Keratinocyte (primary cell): ENCODE measurements at regions not wholly inside any gene's neighbourhood (a gene's known extent, or its start where the extent isn't known, plus 50 kb on each side); places are given as distances from the start of the nearest gene placed in this dataset.

Experiments
- DNase-seq: peaks from one replicate; pipeline ENCODE4 v3.0.0-alpha.2; 2011; ENCODE audit warnings: low read depth, missing footprints, low spot score
- FAIRE-seq: peaks from 2 replicates; lab custom pipeline; 2011; peaks lifted over from hg19 to GRCh38; lab: Jason Lieb, UNC
- H2AFZ ChIP-seq: 2 replicates; pipeline ENCODE4 v1.6.0; 2012; ENCODE audit warnings: low read length, control low read depth, inconsistent platforms; ENCODE audit not compliant: control insufficient read depth
- H3K27ac ChIP-seq: 2 replicates; pipeline ENCODE4 v1.5.1; 2011; ENCODE audit warnings: low read length; ENCODE audit not compliant: control insufficient read depth, insufficient read depth
- H3K27me3 ChIP-seq: 3 replicates; pipeline ENCODE4 v1.6.0; 2011; ENCODE audit warnings: low read length; ENCODE audit not compliant: control insufficient read depth, insufficient read depth; ENCODE audit errors: extremely low read depth
- H3K36me3 ChIP-seq, 2 experiments: 2 replicates in 1 of 2; 3 replicates in 1 of 2; pipeline ENCODE4 v1.5.1; 2011; ENCODE audit warnings: low read length in 2 of 2, mild to moderate bottlenecking in 1 of 2; ENCODE audit not compliant: control insufficient read depth in 2 of 2, insufficient read depth in 2 of 2; ENCODE audit errors: extremely low read depth in 1 of 2
- H3K4me1 ChIP-seq: 3 replicates; pipeline ENCODE4 v1.5.1; 2011; ENCODE audit warnings: low read length; ENCODE audit not compliant: control insufficient read depth, insufficient read depth; ENCODE audit errors: extremely low read depth
- H3K4me2 ChIP-seq: 3 replicates; pipeline ENCODE4 v1.6.0; 2011; ENCODE audit warnings: low read depth, low read length; ENCODE audit not compliant: control insufficient read depth, insufficient read depth; ENCODE audit errors: extremely low read depth
- H3K4me3 ChIP-seq, 3 experiments: fragments of 200-600 bp in 1 of 3; sonication (generic) in 1 of 3; 2 replicates in 2 of 3; 3 replicates in 1 of 3; pipeline ENCODE4 v1.5.1; 2011 to 2016; ENCODE audit warnings: low read length in 3 of 3, mild to moderate bottlenecking in 3 of 3, control low read depth in 2 of 3, inconsistent platforms in 1 of 3, low read depth in 1 of 3, mixed read lengths in 1 of 3, mixed run types in 1 of 3, moderate library complexity in 1 of 3; ENCODE audit not compliant: control insufficient read depth in 2 of 3, insufficient read depth in 2 of 3; ENCODE audit errors: extremely low read depth in 1 of 3
- H3K79me2 ChIP-seq: 2 replicates; pipeline ENCODE4 v1.6.0; 2012; ENCODE audit warnings: low read length; ENCODE audit not compliant: control insufficient read depth, insufficient read depth
- H3K9ac ChIP-seq: 3 replicates; pipeline ENCODE4 v1.6.0; 2011; ENCODE audit warnings: low read length; ENCODE audit not compliant: control insufficient read depth, insufficient read depth; ENCODE audit errors: extremely low read depth
- H3K9me1 ChIP-seq: 3 replicates; pipeline ENCODE4 v1.6.0; 2011; ENCODE audit warnings: low read length; ENCODE audit not compliant: control insufficient read depth, insufficient read depth; ENCODE audit errors: extremely low read depth
- H3K9me3 ChIP-seq: 2 replicates; pipeline ENCODE4 v1.5.1; 2012; ENCODE audit warnings: low read depth, low read length; ENCODE audit not compliant: control insufficient read depth
- H4K20me1 ChIP-seq: 3 replicates; pipeline ENCODE4 v1.6.0; 2011; ENCODE audit warnings: low read length; ENCODE audit not compliant: control insufficient read depth, insufficient read depth; ENCODE audit errors: extremely low read depth
- CTCF ChIP-seq, 3 experiments: IDR thresholded peaks in 1 of 3; conservative IDR thresholded peaks in 1 of 3; optimal IDR thresholded peaks in 1 of 3; 2 replicates in 2 of 3; 3 replicates in 1 of 3; pipeline versions ENCODE3 to v1.5.1; 2011; ENCODE audit warnings: low read length in 3 of 3, mild to moderate bottlenecking in 3 of 3, moderate library complexity in 2 of 3, control low read depth in 1 of 3, inconsistent platforms in 1 of 3; ENCODE audit not compliant: insufficient read depth in 2 of 3; ENCODE audit errors: extremely low read depth in 1 of 3
- EZH2 ChIP-seq: IDR thresholded peaks from one replicate; pipeline ENCODE4 v1.6.1; 2012; ENCODE audit warnings: inconsistent platforms, mild to moderate bottlenecking, low read length, moderate library complexity
- dilution Hi-C: fragments of 300-500 bp; cut with MboI; formaldehyde crosslinking; loops from one replicate; pipeline ENCODE4 v1.7.0; 2020; ENCODE audit warnings: low sequenced_read_pairs; ENCODE audit not compliant: extremely low pct_ligation_motif_present

- Histone ChIP-seq H3K4me3 (no peak overlapping the region), H3K9me1 (no peaks in the 10 kb centered on the region), H4K20me1 (no peaks in the 10 kb centered on the region), H3K36me3 (no peaks in the 10 kb centered on the region), H3K9ac (no peak overlapping the region), H3K4me1 (peaks cover 8% of the 10 kb centered on the region), H3K27ac (no peak overlapping the region), H3K4me2 (no peak overlapping the region), H3K9me3 (no peaks in the 10 kb centered on the region), H2AFZ (no peak overlapping the region), H3K27me3 (no peaks in the 10 kb centered on the region), H3K79me2 (no peaks in the 10 kb centered on the region)
- TF ChIP-seq EZH2 (no peak), CTCF (optimal IDR thresholded peaks at IDR 0.05 in 1 of 3, IDR thresholded peaks at IDR 0.05 in 1 of 3, conservative IDR thresholded peaks at IDR 0.05 in 1 of 3; ENCODE audit: extremely low read depth in 1 of 3, insufficient read depth in 2 of 3, low read length in 3 of 3) (no peak)
- dilution Hi-C loops: no loop called here
- FAIRE-seq (no peak), DNase-seq (no peak)
Observed at GRCh38 chrX:125503769-125504168, 184.1 kb downstream of the TEX13C start.

- no peak for DNase-seq
- Histone ChIP-seq H4K20me1 (no peaks in the 10 kb centered on the region), H3K4me1 (peaks cover 8% of the 10 kb centered on the region), H3K4me3 (no peak overlapping the region), H3K9ac (no peak overlapping the region), H3K9me3 (no peaks in the 10 kb centered on the region), H2AFZ (no peak overlapping the region), H3K27ac (peak overlapping the region; percentile 26), H3K27me3 (no peaks in the 10 kb centered on the region), H3K36me3 (no peaks in the 10 kb centered on the region), H3K9me1 (no peaks in the 10 kb centered on the region), H3K79me2 (no peaks in the 10 kb centered on the region), H3K4me2 (no peak overlapping the region)
- FAIRE-seq: no peak
- dilution Hi-C loops: no loop called here
- TF ChIP-seq CTCF (optimal IDR thresholded peaks at IDR 0.05 in 1 of 3, IDR thresholded peaks at IDR 0.05 in 1 of 3, conservative IDR thresholded peaks at IDR 0.05 in 1 of 3; ENCODE audit: extremely low read depth in 1 of 3, insufficient read depth in 2 of 3, low read length in 3 of 3) (no peak), EZH2 (no peak)
Observed at GRCh38 chrX:125505207-125505606, 185.5 kb downstream of the TEX13C start.
